ENCODE measurements at regions not wholly inside any gene's neighbourhood (a gene's known extent, or its start where the extent isn't known, plus 50 kb on each side); places are given as distances from the start of the nearest gene placed in this dataset.

DNA sequence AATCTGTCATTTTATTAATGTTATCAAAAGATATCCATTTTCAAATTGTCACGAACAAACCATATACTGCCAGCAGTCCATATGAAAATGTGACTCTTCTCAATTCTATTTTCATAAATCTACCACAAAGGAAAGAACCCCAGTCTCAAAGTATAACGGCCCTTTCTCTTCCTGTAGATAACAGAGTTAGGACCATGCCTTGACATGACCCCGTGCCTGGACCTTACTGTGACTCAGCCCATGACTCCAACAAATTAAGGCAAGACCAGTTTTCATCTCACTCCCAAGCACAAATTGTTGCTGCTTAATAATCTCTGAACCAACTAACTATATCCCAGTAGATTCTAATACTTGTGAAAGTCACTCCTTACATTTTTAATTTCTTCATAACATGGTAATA lies 124.4 kb upstream of the NFIA start:
- Histone ChIP-seq H3K36me3 (ENCODE audit: control insufficient read depth, low read length) (no peaks in the 10 kb centered on the region), H3K9me2 (replicated peaks; ENCODE audit: control insufficient read depth, low read length) (no peaks in the 10 kb centered on the region), H3K79me2 (ENCODE audit: control insufficient read depth, low read length) (no peaks in the 10 kb centered on the region), H3K4me1 (ENCODE audit: control insufficient read depth, low read length) (no peaks in the 10 kb centered on the region), H4K20me1 (ENCODE audit: control insufficient read depth, insufficient read depth, low read depth, low read length) (no peaks in the 10 kb centered on the region), H3K27ac (ENCODE audit: low read depth, low read length) (no peak overlapping the region), H3K4me2 (ENCODE audit: low read length) (no peak overlapping the region), H3F3A (ENCODE audit: control insufficient read depth, insufficient read depth) (no peaks in the 10 kb centered on the region), H3K4me3 (ENCODE audit: low read length) (no peak overlapping the region), H3K9me3 (ENCODE audit: control insufficient read depth, insufficient read depth, low read length) (no peaks in the 10 kb centered on the region), H3K27me3 (ENCODE audit: control insufficient read depth, low read length) (peaks cover 23% of the 10 kb centered on the region)
- no peak for TF ChIP-seq EZH2phosphoT487 (IDR thresholded peaks at IDR 0.05; ENCODE audit: borderline replicate concordance, low read length)
- TF ChIP-seq, protein P1, sequence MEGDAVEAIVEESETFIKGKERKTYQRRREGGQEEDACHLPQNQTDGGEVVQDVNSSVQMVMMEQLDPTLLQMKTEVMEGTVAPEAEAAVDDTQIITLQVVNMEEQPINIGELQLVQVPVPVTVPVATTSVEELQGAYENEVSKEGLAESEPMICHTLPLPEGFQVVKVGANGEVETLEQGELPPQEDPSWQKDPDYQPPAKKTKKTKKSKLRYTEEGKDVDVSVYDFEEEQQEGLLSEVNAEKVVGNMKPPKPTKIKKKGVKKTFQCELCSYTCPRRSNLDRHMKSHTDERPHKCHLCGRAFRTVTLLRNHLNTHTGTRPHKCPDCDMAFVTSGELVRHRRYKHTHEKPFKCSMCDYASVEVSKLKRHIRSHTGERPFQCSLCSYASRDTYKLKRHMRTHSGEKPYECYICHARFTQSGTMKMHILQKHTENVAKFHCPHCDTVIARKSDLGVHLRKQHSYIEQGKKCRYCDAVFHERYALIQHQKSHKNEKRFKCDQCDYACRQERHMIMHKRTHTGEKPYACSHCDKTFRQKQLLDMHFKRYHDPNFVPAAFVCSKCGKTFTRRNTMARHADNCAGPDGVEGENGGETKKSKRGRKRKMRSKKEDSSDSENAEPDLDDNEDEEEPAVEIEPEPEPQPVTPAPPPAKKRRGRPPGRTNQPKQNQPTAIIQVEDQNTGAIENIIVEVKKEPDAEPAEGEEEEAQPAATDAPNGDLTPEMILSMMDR (IDR thresholded peaks at IDR 0.05; ENCODE audit: low read depth, low read length, poor library complexity, severe bottlenecking): no peak

DNA sequence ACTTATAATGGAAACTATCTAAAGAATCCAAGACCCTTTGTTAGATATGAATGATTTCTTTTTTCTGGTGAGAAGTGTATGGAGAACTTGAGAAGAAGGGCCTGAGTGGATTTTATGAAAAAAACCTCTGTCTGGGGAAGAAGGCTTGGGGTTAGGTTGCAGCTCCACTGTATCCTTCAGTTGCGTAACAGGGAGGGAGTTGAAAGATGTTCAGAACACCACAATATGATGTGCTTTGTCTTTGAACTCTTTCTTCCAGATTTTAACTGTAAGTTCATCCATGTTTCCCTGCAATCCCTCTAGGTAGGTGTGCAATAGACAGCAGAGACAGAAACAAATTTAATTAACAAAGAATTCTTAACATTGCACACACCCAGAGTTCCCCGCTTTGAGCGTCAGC lies 125.8 kb upstream of the NFIA start:
- TF ChIP-seq, protein P1 (IDR thresholded peaks at IDR 0.05; ENCODE audit: low read depth, low read length, poor library complexity, severe bottlenecking): no peak
- no peak for TF ChIP-seq EZH2phosphoT487 (IDR thresholded peaks at IDR 0.05; ENCODE audit: borderline replicate concordance, low read length)
- H3F3A ChIP-seq (ENCODE audit: control insufficient read depth, insufficient read depth): no peaks in the 10 kb centered on the region
- no peaks in the 10 kb centered on the region for H4K20me1 ChIP-seq (ENCODE audit: control insufficient read depth, insufficient read depth, low read depth, low read length)
- H3K4me3 ChIP-seq (ENCODE audit: low read length): no peak overlapping the region
- H3K79me2 ChIP-seq (ENCODE audit: control insufficient read depth, low read length): no peaks in the 10 kb centered on the region
- H3K9me2 ChIP-seq (replicated peaks; ENCODE audit: control insufficient read depth, low read length): no peaks in the 10 kb centered on the region
- H3K27ac ChIP-seq (ENCODE audit: low read depth, low read length): no peak overlapping the region
- H3K4me1 ChIP-seq (ENCODE audit: control insufficient read depth, low read length): no peaks in the 10 kb centered on the region
- peaks cover 26% of the 10 kb centered on the region for H3K27me3 ChIP-seq (ENCODE audit: control insufficient read depth, low read length)
- H3K36me3 ChIP-seq (ENCODE audit: control insufficient read depth, low read length): no peaks in the 10 kb centered on the region
- no peak overlapping the region for H3K4me2 ChIP-seq (ENCODE audit: low read length)
- no peaks in the 10 kb centered on the region for H3K9me3 ChIP-seq (ENCODE audit: control insufficient read depth, insufficient read depth, low read length)

DNA sequence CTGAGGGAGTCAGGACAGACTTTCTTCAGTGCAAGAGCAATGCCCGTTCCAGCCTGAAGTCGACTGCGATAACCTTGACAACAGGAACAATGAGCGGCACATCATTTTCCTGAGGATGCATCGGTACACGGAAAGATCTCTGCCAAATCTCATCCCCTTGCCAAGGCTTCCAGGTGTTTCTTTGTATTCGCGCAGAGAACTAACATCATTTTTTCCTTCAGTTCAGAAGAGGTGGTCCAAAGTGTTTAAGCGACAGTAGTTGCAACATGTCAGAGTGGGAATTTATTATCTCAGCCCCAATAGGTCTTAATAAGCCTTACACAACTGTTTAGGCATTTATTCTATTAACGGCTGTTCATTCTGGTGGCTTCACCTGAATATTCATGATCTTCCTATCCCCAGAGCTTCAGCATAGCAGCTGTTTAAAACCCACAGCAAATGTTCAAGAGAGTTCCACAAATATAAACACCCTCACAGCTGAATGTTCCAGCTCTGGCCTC lies 129.7 kb upstream of the NFIA start:
- TF ChIP-seq, protein P1 (IDR thresholded peaks at IDR 0.05; ENCODE audit: low read depth, low read length, poor library complexity, severe bottlenecking): no peak
- TF ChIP-seq EZH2phosphoT487 (IDR thresholded peaks at IDR 0.05; ENCODE audit: borderline replicate concordance, low read length): no peak
- peaks cover 24% of the 10 kb centered on the region for H3K27me3 ChIP-seq (ENCODE audit: control insufficient read depth, low read length)
- H3K9me2 ChIP-seq (replicated peaks; ENCODE audit: control insufficient read depth, low read length): no peaks in the 10 kb centered on the region
- peaks cover 8% of the 10 kb centered on the region for H3K4me1 ChIP-seq (ENCODE audit: control insufficient read depth, low read length)
- no peaks in the 10 kb centered on the region for H4K20me1 ChIP-seq (ENCODE audit: control insufficient read depth, insufficient read depth, low read depth, low read length)
- no peak overlapping the region for H3K27ac ChIP-seq (ENCODE audit: low read depth, low read length)
- no peak overlapping the region for H3K4me2 ChIP-seq (ENCODE audit: low read length)
- no peaks in the 10 kb centered on the region for H3K36me3 ChIP-seq (ENCODE audit: control insufficient read depth, low read length)
- H3K9me3 ChIP-seq (ENCODE audit: control insufficient read depth, insufficient read depth, low read length): no peaks in the 10 kb centered on the region
- no peaks in the 10 kb centered on the region for H3F3A ChIP-seq (ENCODE audit: control insufficient read depth, insufficient read depth)
- H3K79me2 ChIP-seq (ENCODE audit: control insufficient read depth, low read length): no peaks in the 10 kb centered on the region
- H3K4me3 ChIP-seq (ENCODE audit: low read length): no peak overlapping the region

Measured in DOHH2 (cell line).